Stomach (tissue), 4 donors: ENCODE measurements at regions not wholly inside any gene's neighbourhood (a gene's known extent, or its start where the extent isn't known, plus 50 kb on each side); places are given as distances from the start of the nearest gene placed in this dataset.

Experiments
- EP300 ChIP-seq: sonication (generic); formaldehyde crosslinking; IDR thresholded peaks from one replicate; pipeline ENCODE4 v1.6.1; 2017; ENCODE audit warnings: antibody characterized with exemption
- POLR2AphosphoS5 ChIP-seq, 3 donors: sonication (generic); formaldehyde crosslinking; IDR thresholded peaks; one replicate each; pipeline ENCODE4 v1.6.1; 2016; ENCODE audit warnings: antibody characterized with exemption in 3 of 3
- TF ChIP-seq, protein P1 (sequence below), 7 experiments: fragments of 450-650 bp in 4 of 7; fragments of 200-600 bp in 3 of 7; sonication (generic) in 3 of 7; IDR thresholded peaks; one replicate each; pipeline ENCODE4 v1.5.1; 2016 to 2019; ENCODE audit warnings: antibody characterized with exemption in 7 of 7, control low read depth in 2 of 7, mild to moderate bottlenecking in 1 of 7

DNA sequence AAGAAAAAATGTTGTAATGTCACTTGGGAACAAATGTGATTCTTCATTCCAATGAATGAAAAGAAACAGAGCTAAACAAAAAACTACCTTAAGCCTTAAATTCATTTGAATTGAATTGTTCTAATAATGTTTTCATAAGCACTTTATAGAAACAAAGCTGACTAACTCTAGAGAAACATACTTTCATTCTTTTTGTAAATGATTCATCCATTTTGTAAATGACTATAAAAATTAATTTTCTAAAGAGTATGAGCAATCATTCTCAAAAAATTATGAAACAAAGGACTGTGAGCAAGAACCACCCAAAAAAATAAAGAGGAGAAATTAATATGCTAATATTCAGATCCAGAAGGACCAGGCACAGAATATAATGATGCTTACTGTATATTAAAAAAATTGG lies 986.5 kb upstream of the CHORDC1 start:
- TF ChIP-seq, protein P1, sequence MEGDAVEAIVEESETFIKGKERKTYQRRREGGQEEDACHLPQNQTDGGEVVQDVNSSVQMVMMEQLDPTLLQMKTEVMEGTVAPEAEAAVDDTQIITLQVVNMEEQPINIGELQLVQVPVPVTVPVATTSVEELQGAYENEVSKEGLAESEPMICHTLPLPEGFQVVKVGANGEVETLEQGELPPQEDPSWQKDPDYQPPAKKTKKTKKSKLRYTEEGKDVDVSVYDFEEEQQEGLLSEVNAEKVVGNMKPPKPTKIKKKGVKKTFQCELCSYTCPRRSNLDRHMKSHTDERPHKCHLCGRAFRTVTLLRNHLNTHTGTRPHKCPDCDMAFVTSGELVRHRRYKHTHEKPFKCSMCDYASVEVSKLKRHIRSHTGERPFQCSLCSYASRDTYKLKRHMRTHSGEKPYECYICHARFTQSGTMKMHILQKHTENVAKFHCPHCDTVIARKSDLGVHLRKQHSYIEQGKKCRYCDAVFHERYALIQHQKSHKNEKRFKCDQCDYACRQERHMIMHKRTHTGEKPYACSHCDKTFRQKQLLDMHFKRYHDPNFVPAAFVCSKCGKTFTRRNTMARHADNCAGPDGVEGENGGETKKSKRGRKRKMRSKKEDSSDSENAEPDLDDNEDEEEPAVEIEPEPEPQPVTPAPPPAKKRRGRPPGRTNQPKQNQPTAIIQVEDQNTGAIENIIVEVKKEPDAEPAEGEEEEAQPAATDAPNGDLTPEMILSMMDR (IDR thresholded peaks at IDR 0.05) = no peak
- TF ChIP-seq POLR2AphosphoS5 (IDR thresholded peaks at IDR 0.05) = no peak
- no peak for TF ChIP-seq EP300
